ENCODE measurements at regions not wholly inside any gene's neighbourhood (a gene's known extent, or its start where the extent isn't known, plus 50 kb on each side); places are given as distances from the start of the nearest gene placed in this dataset.
"Not testable (repeated sequence)": the region's sequence is repeated elsewhere in the genome, so short reads cannot be mapped to it uniquely, and the experiment has no call there.

- Histone ChIP-seq H3K4me1 (ENCODE audit: insufficient read depth, low read length) (no peaks in the 10 kb centered on the region), H3K36me3 (ENCODE audit: insufficient read depth, low read length) (no peaks in the 10 kb centered on the region), H3K9me3 (ENCODE audit: control insufficient read depth, insufficient read depth, low read length) (no peaks in the 10 kb centered on the region), H3K9ac (ENCODE audit: low read depth, low read length) (no peak overlapping the region)
Observed at GRCh38 chr14:30235485-30235884, 307.8 kb upstream of the PRKD1 start.

- Histone ChIP-seq H3K4me1 (ENCODE audit: insufficient read depth, low read length) (no peaks in the 10 kb centered on the region), H3K36me3 (ENCODE audit: insufficient read depth, low read length) (no peaks in the 10 kb centered on the region), H3K9ac (ENCODE audit: low read depth, low read length) (no peak overlapping the region), H3K9me3 (ENCODE audit: control insufficient read depth, insufficient read depth, low read length) (no peaks in the 10 kb centered on the region)
Observed at GRCh38 chr14:30238936-30239335, 311.3 kb upstream of the PRKD1 start.

- H3K4me1 ChIP-seq (ENCODE audit: insufficient read depth, low read length), result no peaks in the 10 kb centered on the region
- no peaks in the 10 kb centered on the region for H3K9me3 ChIP-seq (ENCODE audit: control insufficient read depth, insufficient read depth, low read length)
- no peaks in the 10 kb centered on the region for H3K36me3 ChIP-seq (ENCODE audit: insufficient read depth, low read length)
- H3K9ac ChIP-seq (ENCODE audit: low read depth, low read length), result no peak overlapping the region
Observed at GRCh38 chr14:30240018-30240417, 312.4 kb upstream of the PRKD1 start.

DNA sequence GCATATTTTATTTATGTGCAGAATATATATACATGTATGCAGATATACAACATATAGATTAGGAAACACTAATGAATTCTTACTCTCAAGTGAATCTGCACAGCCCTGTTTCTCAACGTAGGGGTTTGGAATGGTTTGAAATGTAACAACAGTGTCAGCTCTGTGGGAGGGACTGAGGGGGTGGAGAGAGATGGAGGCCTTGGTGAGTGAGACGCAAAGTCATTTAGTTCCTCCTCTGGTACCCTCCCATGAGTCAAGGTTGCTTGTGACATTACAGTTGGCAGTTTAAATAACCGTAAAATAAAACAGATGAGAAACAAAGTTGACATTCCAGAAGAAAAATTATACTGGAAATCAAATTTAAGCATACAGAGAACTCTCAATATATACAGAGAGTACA is 313.0 kb upstream of the PRKD1 start:
- Histone ChIP-seq H3K9ac (ENCODE audit: low read depth, low read length) (no peak overlapping the region), H3K9me3 (ENCODE audit: control insufficient read depth, insufficient read depth, low read length) (no peaks in the 10 kb centered on the region), H3K36me3 (ENCODE audit: insufficient read depth, low read length) (no peaks in the 10 kb centered on the region), H3K4me1 (ENCODE audit: insufficient read depth, low read length) (no peaks in the 10 kb centered on the region)

DNA sequence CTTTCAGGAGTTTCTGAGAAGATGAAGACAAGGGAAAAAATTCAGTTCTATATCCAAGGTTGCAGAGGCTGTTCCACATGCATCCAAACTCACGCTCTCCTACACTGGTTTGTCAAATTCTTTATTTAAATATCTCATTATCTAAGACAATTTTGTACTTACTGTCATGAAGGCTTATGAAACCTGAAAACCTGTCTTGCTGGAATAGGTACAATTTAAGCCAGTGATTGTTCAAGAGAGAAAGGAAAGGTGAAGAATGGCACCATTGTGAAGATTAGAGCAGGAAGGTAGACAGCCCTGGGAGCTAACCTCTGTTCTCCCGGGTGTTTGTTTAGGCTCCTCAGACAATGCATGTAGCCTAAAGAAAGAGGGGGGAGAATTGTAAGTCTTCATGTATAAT is 315.1 kb upstream of the PRKD1 start:
- Histone ChIP-seq H3K9me3 (ENCODE audit: control insufficient read depth, insufficient read depth, low read length) (no peaks in the 10 kb centered on the region), H3K4me1 (ENCODE audit: insufficient read depth, low read length) (no peaks in the 10 kb centered on the region), H3K9ac (ENCODE audit: low read depth, low read length) (no peak overlapping the region), H3K36me3 (ENCODE audit: insufficient read depth, low read length) (no peaks in the 10 kb centered on the region)

- H3K4me1 ChIP-seq (ENCODE audit: insufficient read depth, low read length), result no peaks in the 10 kb centered on the region
- no peaks in the 10 kb centered on the region for H3K36me3 ChIP-seq (ENCODE audit: insufficient read depth, low read length)
- no peak overlapping the region for H3K9ac ChIP-seq (ENCODE audit: low read depth, low read length)
- no peaks in the 10 kb centered on the region for H3K9me3 ChIP-seq (ENCODE audit: control insufficient read depth, insufficient read depth, low read length)
Observed at GRCh38 chr14:30243207-30243606, 315.6 kb upstream of the PRKD1 start.

- no peak overlapping the region for H3K9ac ChIP-seq (ENCODE audit: low read depth, low read length)
- H3K4me1 ChIP-seq (ENCODE audit: insufficient read depth, low read length), result no peaks in the 10 kb centered on the region
- H3K9me3 ChIP-seq (ENCODE audit: control insufficient read depth, insufficient read depth, low read length), result no peaks in the 10 kb centered on the region
- no peaks in the 10 kb centered on the region for H3K36me3 ChIP-seq (ENCODE audit: insufficient read depth, low read length)
Observed at GRCh38 chr14:30243805-30244204, 315.2 kb upstream of the G2E3 start.

GRCh38 chr14:30244348-30244747 is 314.6 kb upstream of the G2E3 start:
- not testable (repeated sequence) for H3K9me3 ChIP-seq (ENCODE audit: control insufficient read depth, insufficient read depth, low read length); H3K4me1 ChIP-seq (ENCODE audit: insufficient read depth, low read length); H3K9ac ChIP-seq (ENCODE audit: low read depth, low read length); H3K36me3 ChIP-seq (ENCODE audit: insufficient read depth, low read length)

GRCh38 chr14:30251017-30251416 is 307.9 kb upstream of the G2E3 start:
- peaks cover 13% of the 10 kb centered on the region for H3K4me1 ChIP-seq (ENCODE audit: insufficient read depth, low read length)
- no peaks in the 10 kb centered on the region for H3K9me3 ChIP-seq (ENCODE audit: control insufficient read depth, insufficient read depth, low read length)
- no peak overlapping the region for H3K9ac ChIP-seq (ENCODE audit: low read depth, low read length)
- H3K36me3 ChIP-seq (ENCODE audit: insufficient read depth, low read length), result no peaks in the 10 kb centered on the region

DNA sequence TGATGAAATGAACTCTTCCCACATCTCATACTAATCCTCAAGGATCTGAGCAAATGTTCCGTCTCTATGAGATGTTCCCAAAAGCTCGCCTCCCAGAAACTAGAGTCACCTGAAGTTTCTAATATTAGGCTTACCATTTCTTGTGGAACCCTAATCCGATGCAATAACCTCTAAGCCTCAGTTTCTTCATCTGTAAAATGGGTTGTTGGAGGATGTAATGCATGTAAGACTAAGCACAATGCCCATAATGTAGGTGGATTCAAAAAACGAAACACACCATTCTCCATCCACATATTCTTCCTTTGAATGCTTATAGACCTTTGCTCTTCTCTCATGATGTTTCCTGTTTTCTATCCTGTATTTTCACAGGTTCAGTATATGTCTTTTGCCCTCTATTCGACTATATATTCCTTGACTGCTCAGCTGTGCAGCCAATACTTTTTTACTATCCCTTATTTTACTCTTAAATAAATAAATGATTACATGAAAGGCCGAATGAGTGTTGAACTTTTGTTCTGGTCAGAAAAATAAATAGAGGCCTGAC is 307.3 kb upstream of the G2E3 start:
- Histone ChIP-seq H3K4me1 (ENCODE audit: insufficient read depth, low read length) (peaks cover 13% of the 10 kb centered on the region), H3K9ac (ENCODE audit: low read depth, low read length) (no peak overlapping the region), H3K36me3 (ENCODE audit: insufficient read depth, low read length) (no peaks in the 10 kb centered on the region), H3K9me3 (ENCODE audit: control insufficient read depth, insufficient read depth, low read length) (no peaks in the 10 kb centered on the region)

- H3K9me3 ChIP-seq (ENCODE audit: control insufficient read depth, insufficient read depth, low read length), result no peaks in the 10 kb centered on the region
- no peak overlapping the region for H3K9ac ChIP-seq (ENCODE audit: low read depth, low read length)
- no peaks in the 10 kb centered on the region for H3K36me3 ChIP-seq (ENCODE audit: insufficient read depth, low read length)
- peaks cover 13% of the 10 kb centered on the region for H3K4me1 ChIP-seq (ENCODE audit: insufficient read depth, low read length)
Observed at GRCh38 chr14:30252151-30252550, 306.8 kb upstream of the G2E3 start.

DNA sequence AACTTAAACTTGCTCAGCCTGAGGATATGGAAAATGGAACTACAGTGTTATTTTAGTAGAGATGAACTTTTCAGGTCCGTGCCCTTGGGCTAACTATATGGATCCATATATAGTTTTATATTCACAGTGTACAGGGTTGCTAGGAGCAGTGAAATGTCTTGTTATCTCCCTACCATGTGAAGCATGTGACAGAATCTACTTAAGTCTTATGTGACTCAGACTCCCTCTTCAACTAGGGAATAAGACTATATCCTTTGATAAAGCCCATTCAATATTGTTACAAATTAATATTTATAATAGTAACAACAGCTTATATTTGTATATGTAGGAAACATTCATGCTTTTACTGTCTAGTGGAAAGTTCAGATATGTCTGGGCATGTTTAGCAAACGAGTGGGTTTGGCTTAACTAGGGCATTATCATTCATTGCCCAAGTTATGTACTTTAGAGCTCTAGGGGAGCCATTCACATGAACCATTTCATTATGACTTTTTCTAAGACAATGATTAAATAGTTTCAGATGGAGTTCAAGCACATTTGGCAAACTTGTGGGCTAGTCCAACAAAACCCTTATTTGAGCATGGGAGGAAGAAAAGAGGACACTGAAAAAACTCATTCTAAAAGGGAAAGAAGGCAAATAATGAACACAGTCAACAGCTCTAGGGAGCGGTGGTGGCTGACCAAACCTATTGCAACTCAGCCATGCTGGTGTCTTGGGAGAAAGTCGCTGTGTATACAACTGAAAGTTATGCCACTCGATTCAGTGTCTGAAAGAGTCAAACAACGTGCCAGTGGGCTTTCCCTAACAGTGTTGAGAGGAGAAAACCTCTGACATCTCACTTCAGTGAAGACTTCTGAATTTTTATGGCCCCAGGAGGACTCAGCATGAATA is 305.9 kb upstream of the G2E3 start:
- Histone ChIP-seq H3K36me3 (ENCODE audit: insufficient read depth, low read length) (no peaks in the 10 kb centered on the region), H3K4me1 (ENCODE audit: insufficient read depth, low read length) (peaks cover 13% of the 10 kb centered on the region), H3K9me3 (ENCODE audit: control insufficient read depth, insufficient read depth, low read length) (no peaks in the 10 kb centered on the region), H3K9ac (ENCODE audit: low read depth, low read length) (no peak overlapping the region)

DNA sequence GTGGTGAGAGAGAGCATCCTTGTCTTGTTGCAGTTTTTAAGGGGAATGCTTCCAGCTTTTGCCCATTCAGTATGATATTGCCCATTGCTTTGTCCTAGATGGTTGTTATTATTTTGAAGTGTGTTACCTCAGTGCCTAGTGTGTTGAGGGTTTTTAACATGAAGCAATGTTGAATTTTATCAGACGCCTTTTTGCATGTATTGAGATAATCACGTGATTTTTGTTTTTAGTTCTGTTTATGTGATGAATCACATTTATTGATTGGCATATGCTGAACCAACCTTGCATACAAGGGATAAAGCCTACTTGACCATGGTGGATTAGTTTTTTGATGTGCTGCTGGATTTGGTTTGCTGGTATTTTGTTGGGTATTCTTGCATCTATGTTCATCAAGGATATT is 302.3 kb upstream of the G2E3 start:
- no peaks in the 10 kb centered on the region for H3K36me3 ChIP-seq (ENCODE audit: insufficient read depth, low read length)
- H3K9me3 ChIP-seq (ENCODE audit: control insufficient read depth, insufficient read depth, low read length), result no peaks in the 10 kb centered on the region
- no peak overlapping the region for H3K9ac ChIP-seq (ENCODE audit: low read depth, low read length)
- peaks cover 13% of the 10 kb centered on the region for H3K4me1 ChIP-seq (ENCODE audit: insufficient read depth, low read length)

GRCh38 chr14:30257946-30258661 is 300.9 kb upstream of the G2E3 start:
- no peak overlapping the region for H3K9ac ChIP-seq (ENCODE audit: low read depth, low read length)
- peaks cover 7% of the 10 kb centered on the region for H3K4me1 ChIP-seq (ENCODE audit: insufficient read depth, low read length)
- no peaks in the 10 kb centered on the region for H3K9me3 ChIP-seq (ENCODE audit: control insufficient read depth, insufficient read depth, low read length)
- H3K36me3 ChIP-seq (ENCODE audit: insufficient read depth, low read length), result no peaks in the 10 kb centered on the region
